Endothelial cell of umbilical vein (primary cell): ENCODE measurements at regions not wholly inside any gene's neighbourhood (a gene's known extent, or its start where the extent isn't known, plus 50 kb on each side); places are given as distances from the start of the nearest gene placed in this dataset.

Experiments used
- BruUV-seq: library from RNA; stranded (reverse); fragments of 400-500 nt; replicated peaks from 2 replicates; lab custom pipeline; 2021; lab: Mats Ljungman, UMichigan
- CTCF ChIA-PET: fragments of 300-600, 350-600 bp; sonication (Branson Sonifier 250); formaldehyde crosslinking; loops from one replicate; lab custom pipeline; 2021; ENCODE audit warnings: antibody characterized with exemption, inconsistent platforms; lab: Charles Lee
- POLR2A ChIA-PET: fragments of 300-600, 350-600 bp; sonication (Branson Sonifier 250); formaldehyde crosslinking; loops from one replicate; lab custom pipeline; 2021; ENCODE audit warnings: antibody characterized with exemption, inconsistent platforms; lab: Charles Lee
- DNase-seq: peaks from one replicate; pipeline ENCODE4 v3.0.0-alpha.2; 2011; ENCODE audit warnings: low read depth, low spot score
- FAIRE-seq: peaks from 2 replicates; lab custom pipeline; 2011; peaks lifted over from hg19 to GRCh38; lab: Jason Lieb, UNC
- H2AFZ ChIP-seq: 2 replicates; pipeline ENCODE4 v1.6.0; 2012; ENCODE audit warnings: low read depth, low read length, control low read depth, inconsistent platforms
- H3K27ac ChIP-seq: 2 replicates; pipeline ENCODE4 v1.5.1; 2011; ENCODE audit warnings: low read depth, mild to moderate bottlenecking, control low read depth, low read length, moderate library complexity; ENCODE audit not compliant: insufficient read depth
- H3K27me3 ChIP-seq, 2 experiments: 2 replicates each; pipeline versions ENCODE4 v1.6.0 to v1.6.1; 2011; ENCODE audit warnings: low read length in 2 of 2, mixed read lengths in 1 of 2; ENCODE audit not compliant: control insufficient read depth in 2 of 2, insufficient read depth in 2 of 2
- H3K36me3 ChIP-seq, 2 experiments: 2 replicates in 1 of 2; 3 replicates in 1 of 2; pipeline ENCODE4 v1.5.1; 2011; ENCODE audit warnings: low read length in 2 of 2, mild to moderate bottlenecking in 1 of 2, moderate library complexity in 1 of 2; ENCODE audit not compliant: control insufficient read depth in 2 of 2, insufficient read depth in 2 of 2; ENCODE audit errors: extremely low read depth in 1 of 2
- H3K4me1 ChIP-seq: 3 replicates; pipeline ENCODE4 v1.5.1; 2011; ENCODE audit warnings: mild to moderate bottlenecking, low read length; ENCODE audit not compliant: control insufficient read depth, insufficient read depth; ENCODE audit errors: extremely low read depth
- H3K4me2 ChIP-seq: 2 replicates; pipeline ENCODE4 v1.6.1; 2011; ENCODE audit warnings: low read length, control low read depth, mixed read lengths; ENCODE audit not compliant: insufficient read depth
- H3K4me3 ChIP-seq, 3 experiments: fragments of 200-600 bp in 1 of 3; sonication (generic), shearing (Covaris generic) in 1 of 3; replicated peaks in 1 of 3; 2 replicates each; pipeline ENCODE4 v1.5.1; 2011 to 2016; ENCODE audit warnings: control low read depth in 3 of 3, low read length in 3 of 3, mild to moderate bottlenecking in 2 of 3, inconsistent platforms in 1 of 3, low read depth in 1 of 3, moderate library complexity in 1 of 3; ENCODE audit not compliant: insufficient read depth in 1 of 3
- H3K79me2 ChIP-seq: 2 replicates; pipeline ENCODE4 v1.6.0; 2012; ENCODE audit warnings: low read length, inconsistent platforms; ENCODE audit not compliant: control insufficient read depth, insufficient read depth
- H3K9ac ChIP-seq: replicated peaks from 2 replicates; pipeline ENCODE3; 2011; ENCODE audit warnings: low read length, control low read depth; ENCODE audit not compliant: insufficient read depth; ENCODE audit errors: extremely low read depth
- H3K9me1 ChIP-seq: replicated peaks from 3 replicates; pipeline ENCODE4 v1.6.0; 2011; ENCODE audit warnings: mild to moderate bottlenecking, low read length; ENCODE audit not compliant: control insufficient read depth, insufficient read depth; ENCODE audit errors: extremely low read depth
- H3K9me3 ChIP-seq: replicated peaks from 2 replicates; pipeline ENCODE4 v1.5.1; 2012; ENCODE audit warnings: low read length, inconsistent platforms; ENCODE audit not compliant: control insufficient read depth, insufficient read depth
- H4K20me1 ChIP-seq: replicated peaks from 2 replicates; pipeline ENCODE3; 2011; ENCODE audit warnings: mild to moderate bottlenecking, low read length; ENCODE audit not compliant: control insufficient read depth, insufficient read depth; ENCODE audit errors: extremely low read depth
- CTCF ChIP-seq, 2 donors: IDR thresholded peaks; 1 replicate in 1 of 2; 2 replicates in 1 of 2; pipeline ENCODE4 v1.5.1; 2011; ENCODE audit warnings: low read length in 2 of 2, mild to moderate bottlenecking in 2 of 2, moderate library complexity in 2 of 2, control low read depth in 1 of 2, inconsistent platforms in 1 of 2, low read depth in 1 of 2; ENCODE audit not compliant: insufficient read depth in 1 of 2; ENCODE audit errors: extremely low read depth in 1 of 2
- EZH2 ChIP-seq: IDR thresholded peaks from 2 replicates; pipeline ENCODE4 v1.6.1; 2012; ENCODE audit warnings: borderline replicate concordance, low read depth, mild to moderate bottlenecking, moderate library complexity, low read length, inconsistent platforms; ENCODE audit not compliant: severe bottlenecking
- FOS ChIP-seq: IDR thresholded peaks from 2 replicates; pipeline ENCODE4 v1.6.1; 2011; ENCODE audit warnings: mild to moderate bottlenecking, low read length, moderate library complexity, borderline replicate concordance; ENCODE audit not compliant: insufficient read depth
- GATA2 ChIP-seq: IDR thresholded peaks from 2 replicates; pipeline ENCODE4 v1.7.0; 2011; ENCODE audit warnings: low read depth, mild to moderate bottlenecking, moderate library complexity, mixed read lengths, low read length; ENCODE audit not compliant: insufficient read length, insufficient read depth
- JUN ChIP-seq: IDR thresholded peaks from 2 replicates; pipeline ENCODE4 v1.6.1; 2011; ENCODE audit warnings: borderline replicate concordance, low read depth; ENCODE audit not compliant: insufficient read length, insufficient read depth
- MAX ChIP-seq: IDR thresholded peaks from 2 replicates; pipeline ENCODE4 v1.6.1; 2011; ENCODE audit not compliant: insufficient read depth, insufficient read length
- MYC ChIP-seq: IDR thresholded peaks from one replicate; pipeline ENCODE4 v1.6.1; 2011; ENCODE audit warnings: mild to moderate bottlenecking, low read depth, low read length
- POLR2A ChIP-seq: IDR thresholded peaks from 2 replicates; pipeline ENCODE4 v1.6.1; 2012; ENCODE audit warnings: low read depth, mild to moderate bottlenecking, control low read depth, low read length
- POLR2AphosphoS5 ChIP-seq: IDR thresholded peaks from 2 replicates; pipeline ENCODE4 v1.6.1; 2012; ENCODE audit warnings: low read depth, mild to moderate bottlenecking, control low read depth, low read length, moderate library complexity; ENCODE audit not compliant: insufficient read depth
- dilution Hi-C: fragments of 300-500 bp; cut with MboI; formaldehyde crosslinking; loops from one replicate; pipeline ENCODE4 v1.15.0; 2019; ENCODE audit warnings: low sequenced_read_pairs; ENCODE audit not compliant: extremely low pct_ligation_motif_present
- intact Hi-C: fragments of 100-400 bp; cut with micrococcal nuclease; formaldehyde crosslinking; loops from one replicate; pipeline ENCODE4 v1.10.0; 2022

- H4K20me1 ChIP-seq = no peaks in the 10 kb centered on the region
- no peak overlapping the region for H3K4me3 ChIP-seq
- intact Hi-C loops (no loop called here), dilution Hi-C loops (no loop called here)
- no TSS peak for BruUV-seq
- no peaks in the 10 kb centered on the region for H3K4me1 ChIP-seq
- ChIA-PET POLR2A (no interaction called here), CTCF (no interaction called here)
- H2AFZ ChIP-seq = no peak overlapping the region
- no peaks in the 10 kb centered on the region for H3K79me2 ChIP-seq
- FAIRE-seq = no peak
- peaks cover 1% of the 10 kb centered on the region for H3K9me3 ChIP-seq
- no peak for DNase-seq
- no peak overlapping the region for H3K4me2 ChIP-seq
- H3K27me3 ChIP-seq = no peaks in the 10 kb centered on the region
- no peaks in the 10 kb centered on the region for H3K9me1 ChIP-seq
- no peak overlapping the region for H3K9ac ChIP-seq
- no peaks in the 10 kb centered on the region for H3K36me3 ChIP-seq
- H3K27ac ChIP-seq = no peak overlapping the region
- TF ChIP-seq EZH2 = no peak
- TF ChIP-seq MAX = no peak
- TF ChIP-seq CTCF (IDR thresholded peaks at IDR 0.05; ENCODE audit: extremely low read depth in 1 of 2, insufficient read depth in 1 of 2, low read depth in 1 of 2, low read length in 2 of 2) = no peak
- TF ChIP-seq JUN = no peak
- no peak for TF ChIP-seq MYC
- TF ChIP-seq POLR2A = no peak
- TF ChIP-seq GATA2 = no peak
- TF ChIP-seq FOS = no peak
- no peak for TF ChIP-seq POLR2AphosphoS5
Observed at GRCh38 chr5:25516141-25516540, 871.4 kb upstream of the CDH10 start.
